HG02588 (cell line): ENCODE measurements at regions not wholly inside any gene's neighbourhood (a gene's known extent, or its start where the extent isn't known, plus 50 kb on each side); places are given as distances from the start of the nearest gene placed in this dataset.

Experiments
- ATAC-seq: cut with Tn5 transposase; IDR thresholded peaks from one replicate; pipeline ENCODE4 v1.9.1; 2021; ENCODE audit warnings: mild to moderate bottlenecking, moderate library complexity; ENCODE audit not compliant: unreplicated experiment

DNA sequence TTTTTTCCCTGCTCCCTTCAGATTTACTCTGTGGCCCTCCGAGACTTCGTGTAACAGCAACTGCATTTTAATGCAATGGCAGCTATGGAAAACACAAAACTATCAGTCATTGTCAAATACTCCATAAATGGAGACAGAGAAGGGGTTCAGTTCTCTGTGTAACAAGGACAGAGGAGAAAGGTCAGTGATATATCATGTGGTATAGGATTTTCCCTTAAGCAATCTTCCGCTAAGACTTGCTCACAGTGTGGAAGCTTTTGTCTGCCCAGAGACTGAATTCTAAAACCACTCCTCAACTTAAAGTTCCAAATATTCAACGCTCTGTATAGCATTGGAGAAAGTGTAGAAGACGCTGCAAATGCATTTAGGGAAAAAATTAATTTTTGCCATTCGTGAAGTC, 111.3 kb upstream of the EDNRB start:
- ATAC-seq = no peak

DNA sequence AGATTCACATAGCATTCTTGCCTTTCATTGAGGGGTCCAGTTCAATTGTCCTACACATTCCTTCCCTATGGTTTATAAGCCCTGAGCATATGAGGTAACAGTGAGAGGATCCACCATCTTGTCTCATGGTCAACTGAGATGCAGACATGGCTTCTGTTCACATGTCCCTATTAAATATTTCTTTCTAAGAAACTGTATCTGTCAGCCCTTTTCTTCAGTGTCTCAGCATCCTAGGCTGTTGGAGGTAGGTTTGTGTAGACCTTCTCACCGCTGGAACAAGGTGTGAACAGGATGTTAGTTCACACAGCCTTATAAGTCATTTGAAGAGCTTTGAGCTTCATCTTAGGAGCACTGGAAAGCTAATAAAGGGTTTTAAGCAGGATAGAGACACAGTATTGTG, 110.3 kb upstream of the EDNRB start:
- ATAC-seq = no peak

DNA sequence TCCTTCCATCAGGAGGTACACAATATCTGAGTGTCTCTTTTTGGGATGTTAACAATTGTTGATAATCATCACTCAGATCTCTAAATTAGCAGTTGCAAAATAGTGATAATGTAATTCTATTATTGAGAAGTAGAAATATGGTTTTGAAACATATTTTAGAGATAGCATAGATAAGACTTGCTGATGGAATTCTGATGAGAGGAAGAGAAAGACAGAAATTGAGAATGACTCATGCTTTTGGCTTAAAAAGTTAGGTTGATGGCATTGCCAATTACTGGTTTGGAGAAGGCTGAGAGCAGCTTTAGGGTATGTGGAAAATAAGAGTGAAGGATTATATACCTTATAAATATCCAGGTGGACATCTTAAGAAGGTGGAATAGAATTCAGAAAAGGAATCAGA, 106.4 kb upstream of the EDNRB start:
- no peak for ATAC-seq

DNA sequence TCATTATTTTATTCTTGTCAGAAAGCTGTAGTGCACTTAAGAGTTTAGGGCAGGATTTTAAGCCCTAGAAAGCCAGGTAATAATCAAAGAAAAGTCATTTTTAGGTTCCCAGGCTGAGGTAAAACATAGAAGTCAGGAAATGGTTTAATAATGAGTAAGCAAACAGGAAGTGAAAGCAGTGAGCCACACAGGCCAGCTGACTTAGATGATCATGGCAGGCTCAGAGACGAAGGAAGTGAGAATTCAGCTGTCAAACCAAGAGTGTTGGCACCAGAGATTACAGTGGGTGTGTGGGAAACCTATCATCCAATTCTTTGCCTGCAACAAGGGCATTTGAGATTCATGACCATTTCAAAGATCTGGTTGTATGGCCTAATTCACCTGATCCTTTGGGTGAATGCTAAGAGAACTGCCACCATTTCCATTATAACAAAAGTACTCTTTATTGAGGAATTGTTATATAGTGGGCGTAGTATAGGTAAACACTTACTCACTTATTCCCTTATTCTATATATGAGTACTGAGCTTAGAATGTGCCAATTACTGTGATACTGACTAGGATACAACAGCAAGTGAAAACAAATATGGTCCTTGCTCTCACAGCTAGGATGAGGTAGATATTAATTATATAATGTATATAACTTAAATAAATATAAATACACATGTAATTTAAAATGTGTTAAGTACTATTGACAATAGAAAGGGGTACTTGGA, 103.7 kb upstream of the EDNRB start:
- ATAC-seq = peak; percentile 100

DNA sequence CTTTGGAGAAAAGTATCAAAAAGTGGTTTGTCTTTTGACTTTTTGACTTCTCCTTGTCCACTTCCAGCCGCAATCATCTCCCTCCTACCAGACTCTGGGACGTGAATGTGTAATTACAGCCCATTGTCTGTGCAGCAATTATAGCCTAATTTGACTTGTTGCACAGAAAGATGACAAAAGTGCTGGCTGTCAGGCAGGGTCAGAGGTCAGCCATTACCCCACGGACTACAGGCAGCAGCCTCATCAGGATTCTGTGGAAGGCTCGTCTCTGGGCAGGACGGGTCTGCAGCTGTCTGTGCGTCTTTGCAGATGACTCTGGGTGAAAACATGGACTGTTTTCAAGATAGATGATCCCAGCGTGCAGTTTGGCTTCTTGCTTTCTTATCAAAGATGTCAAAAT, 102.2 kb upstream of the EDNRB start:
- no peak for ATAC-seq

DNA sequence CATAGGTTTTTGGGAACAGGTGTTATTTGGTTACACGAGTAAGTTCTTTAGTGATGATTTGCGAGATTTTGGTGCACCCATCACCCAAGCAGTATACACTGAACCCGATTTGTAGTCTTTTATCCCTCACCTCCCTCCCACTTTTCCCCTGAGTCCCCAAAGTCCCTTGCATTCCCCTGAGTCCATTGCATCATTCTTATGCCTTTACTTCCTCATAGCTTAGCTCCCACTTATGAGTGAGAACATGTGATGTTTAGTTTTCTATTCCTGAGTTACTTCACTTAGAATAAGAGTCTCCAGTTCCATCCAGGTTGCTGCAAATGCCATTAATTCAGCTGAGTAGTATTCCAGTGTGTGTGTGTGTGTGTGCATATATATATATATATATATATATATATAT, 97.2 kb upstream of the EDNRB start:
- ATAC-seq = no peak

DNA sequence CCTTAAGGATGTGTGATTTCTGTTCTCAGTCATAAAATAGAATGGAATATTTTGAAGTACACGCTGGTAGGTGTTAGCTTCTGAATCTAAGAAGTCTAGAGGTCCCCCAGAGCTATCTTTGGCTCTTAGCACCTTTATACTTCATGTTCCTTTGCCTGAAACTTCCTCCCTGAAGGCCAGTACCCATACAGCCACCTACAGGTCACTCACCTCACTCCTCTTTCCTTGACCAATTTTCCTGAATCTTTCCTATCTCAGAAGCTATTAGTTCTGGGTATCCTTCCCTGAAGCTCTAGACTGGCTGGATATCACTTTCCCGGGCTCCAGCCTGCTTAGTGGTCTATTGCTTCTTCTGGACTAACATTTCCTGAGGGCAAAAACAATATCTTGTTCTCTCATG, 93.4 kb upstream of the EDNRB start:
- ATAC-seq = no peak

DNA sequence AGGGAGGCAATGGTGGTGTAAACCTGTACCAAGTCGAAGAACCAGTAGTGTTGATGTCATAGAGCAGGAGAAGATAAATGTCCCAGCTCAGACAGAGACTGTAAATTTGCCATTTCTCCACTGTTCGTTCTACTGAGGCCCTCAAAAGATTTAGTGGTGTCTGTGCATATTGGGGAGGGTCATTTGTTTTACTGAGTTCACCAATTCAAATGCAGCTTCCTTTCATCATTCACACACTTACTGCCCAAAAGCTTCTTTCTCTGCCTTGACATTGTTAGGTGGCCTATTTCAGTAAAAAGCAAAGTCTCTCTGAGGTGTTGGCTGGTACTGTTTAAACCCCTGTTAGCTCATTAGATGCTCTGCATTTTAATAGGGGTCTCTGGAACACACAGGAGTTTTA, 86.2 kb upstream of the EDNRB start:
- ATAC-seq = no peak

DNA sequence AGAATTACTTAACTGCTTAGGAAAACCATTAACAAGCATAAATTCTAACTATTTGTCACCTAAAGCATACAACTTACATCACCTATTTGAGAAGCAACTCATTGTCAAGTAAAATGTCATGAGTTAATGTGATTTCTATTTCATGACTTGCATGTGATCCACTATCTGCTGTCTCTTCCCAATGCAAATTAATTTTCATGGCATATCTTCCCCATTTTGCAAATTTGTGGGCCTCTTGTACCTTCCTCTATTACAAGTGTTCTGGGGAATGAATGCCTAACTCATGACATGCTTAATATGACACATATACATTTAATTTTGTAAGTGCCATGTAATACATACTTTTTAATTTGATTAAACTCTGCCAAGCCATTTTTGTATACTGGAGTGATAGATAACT, 81.1 kb upstream of the EDNRB start:
- no peak for ATAC-seq

DNA sequence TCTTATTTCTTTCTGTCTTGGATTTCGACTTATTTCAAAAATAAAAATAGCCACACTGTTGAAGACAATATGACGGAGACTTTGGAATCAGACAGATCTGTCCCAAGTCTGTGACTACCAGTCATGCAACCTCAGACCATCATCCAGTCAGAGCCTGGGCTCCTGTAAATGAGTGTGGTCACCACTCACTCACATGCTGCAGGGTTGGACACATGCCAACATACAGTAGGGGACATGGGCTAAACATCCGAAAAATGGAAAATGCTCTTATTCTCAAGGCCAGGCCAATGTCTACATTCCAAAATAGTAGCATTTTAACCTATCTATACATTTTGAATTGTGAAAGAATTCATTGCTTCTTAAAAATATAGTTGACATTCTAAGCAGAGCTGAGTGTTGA, 75.5 kb upstream of the EDNRB start:
- ATAC-seq = no peak

DNA sequence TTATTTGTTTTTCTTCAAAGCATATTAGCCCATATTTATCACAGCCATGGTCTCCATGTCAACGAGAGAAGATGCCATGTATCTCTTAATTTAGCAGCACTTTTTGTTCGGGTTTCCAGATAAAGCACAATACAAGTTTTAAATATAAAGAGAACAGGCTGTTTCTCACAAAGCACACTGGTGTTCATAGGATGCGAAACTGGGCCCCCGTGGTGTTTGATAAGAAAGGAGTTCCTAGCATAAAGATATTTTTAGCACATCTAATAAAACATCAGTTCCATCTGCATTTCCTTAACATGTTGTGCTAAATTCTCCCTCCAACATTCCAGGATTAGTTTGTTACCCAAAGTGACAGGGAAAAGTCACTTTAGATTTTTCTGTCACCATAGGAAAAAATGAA, 72.4 kb upstream of the EDNRB start:
- no peak for ATAC-seq

DNA sequence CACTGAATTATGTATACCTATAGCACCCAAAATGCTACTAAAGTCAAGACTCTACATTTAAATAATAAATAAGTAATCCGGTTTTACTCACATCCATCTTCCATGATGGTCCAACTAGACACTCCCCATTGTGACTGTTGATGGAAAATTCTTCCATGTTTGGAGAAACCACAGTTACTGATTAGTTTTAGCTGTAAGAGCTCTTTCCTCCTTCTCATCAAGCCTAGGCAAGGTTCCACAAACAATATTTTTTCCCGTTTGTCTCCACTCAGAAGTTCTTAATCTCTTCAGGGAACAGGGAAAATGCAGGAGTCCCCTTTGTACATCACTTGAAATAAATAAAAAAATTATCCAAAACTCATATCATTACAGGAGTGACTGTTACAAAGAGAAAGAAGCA, 70.7 kb upstream of the EDNRB start:
- ATAC-seq = no peak

DNA sequence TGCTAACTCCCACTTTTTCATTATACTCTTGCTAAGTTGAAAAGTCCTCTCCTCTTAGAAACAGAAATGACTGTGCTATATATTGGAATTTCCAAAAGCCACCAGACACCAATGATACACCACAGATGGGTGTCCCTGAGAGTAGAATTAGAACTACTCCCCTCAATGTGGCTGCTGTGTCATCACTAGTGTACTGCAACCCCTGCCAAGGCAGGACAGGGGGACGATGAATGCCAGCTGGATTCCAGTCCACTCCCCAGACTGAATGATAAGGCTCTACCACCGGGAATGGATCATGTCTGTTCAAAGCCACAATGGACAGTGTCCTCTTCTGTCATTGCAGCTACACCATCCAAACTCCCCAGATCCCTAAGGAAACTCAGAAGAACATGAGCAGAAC, 69.7 kb upstream of the EDNRB start:
- ATAC-seq = no peak

DNA sequence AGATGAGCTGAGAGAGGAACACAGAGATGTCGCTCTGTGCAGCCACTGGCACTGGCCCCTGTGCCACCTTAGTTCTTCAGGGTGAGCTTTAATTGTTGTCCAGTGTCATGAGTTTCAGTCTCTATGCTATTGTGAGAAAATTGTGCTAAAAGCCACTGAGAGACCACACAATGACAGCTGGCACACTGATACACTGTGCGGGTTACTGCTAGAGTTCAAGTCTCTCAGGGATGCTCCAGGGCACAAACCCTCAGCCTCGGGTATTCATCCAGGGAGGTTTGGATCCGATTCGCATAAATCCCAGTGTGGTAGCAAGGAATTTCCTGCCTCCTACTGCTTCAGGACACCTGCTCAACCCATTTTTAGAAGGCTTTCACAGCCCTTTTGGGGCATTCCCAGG, 68.1 kb upstream of the EDNRB start:
- no peak for ATAC-seq

DNA sequence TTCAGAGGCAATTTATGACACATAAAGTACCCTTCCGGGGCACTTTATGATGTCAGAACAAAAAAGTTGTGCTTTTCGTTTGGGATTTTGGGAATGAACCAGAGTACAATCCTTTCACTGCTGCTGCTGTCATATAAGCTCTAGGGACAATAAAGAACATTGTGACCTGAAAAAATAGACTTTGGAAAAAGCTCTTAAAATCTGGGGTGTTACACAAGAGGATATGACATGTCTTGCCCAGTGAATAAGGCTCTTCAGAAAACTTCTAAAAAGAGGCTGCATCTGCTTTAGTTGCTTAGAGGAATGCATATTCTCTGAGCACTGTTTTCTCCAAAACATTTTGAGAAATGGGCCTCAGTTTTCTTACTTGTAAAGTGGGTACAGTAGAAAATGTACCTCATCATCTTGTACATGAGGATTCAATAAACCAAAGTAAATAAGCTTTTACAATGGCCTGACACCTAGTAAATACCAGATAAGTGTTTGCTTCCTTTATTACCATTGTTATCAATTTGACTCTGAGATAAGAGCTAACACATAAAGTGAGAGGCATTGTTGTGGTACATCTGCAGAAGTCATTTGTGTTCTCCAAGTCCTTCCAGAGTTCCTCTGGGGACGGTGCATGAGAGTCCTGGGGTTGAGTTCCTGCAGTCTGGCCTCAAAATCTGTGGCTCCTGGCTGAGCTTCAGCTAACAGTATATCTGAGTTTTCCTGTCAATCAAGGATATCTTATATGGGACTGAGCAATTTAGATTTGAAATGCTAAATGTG, 67.4 kb upstream of the EDNRB start:
- ATAC-seq = no peak

DNA sequence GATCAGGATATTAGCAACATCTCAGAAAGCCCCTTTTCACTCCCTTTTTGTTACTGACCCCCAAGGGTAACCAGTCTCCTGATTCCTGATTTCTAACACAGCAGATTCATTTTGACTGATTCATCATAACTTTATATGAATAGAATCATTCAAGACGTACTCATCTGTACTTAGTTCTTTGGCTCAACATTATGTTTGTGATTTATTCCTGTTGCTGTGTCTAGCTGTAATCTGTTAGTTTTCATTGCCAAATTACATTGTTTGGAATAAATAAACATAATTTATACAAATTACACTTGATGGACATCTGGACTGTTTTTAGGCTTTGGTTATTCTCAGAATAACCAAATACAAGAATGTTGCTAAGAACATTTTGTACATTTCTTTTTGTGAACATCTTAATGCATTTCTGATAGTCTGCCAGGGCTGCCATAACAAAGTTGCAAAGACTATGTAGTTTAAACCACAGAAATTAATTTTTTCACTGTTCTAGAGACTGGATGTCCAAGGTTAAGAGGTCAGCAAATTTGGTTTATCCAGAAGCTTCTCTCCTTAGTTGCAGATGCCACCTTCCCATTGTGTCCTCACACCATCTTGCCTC, 62.8 kb upstream of the EDNRB start:
- ATAC-seq = no peak

DNA sequence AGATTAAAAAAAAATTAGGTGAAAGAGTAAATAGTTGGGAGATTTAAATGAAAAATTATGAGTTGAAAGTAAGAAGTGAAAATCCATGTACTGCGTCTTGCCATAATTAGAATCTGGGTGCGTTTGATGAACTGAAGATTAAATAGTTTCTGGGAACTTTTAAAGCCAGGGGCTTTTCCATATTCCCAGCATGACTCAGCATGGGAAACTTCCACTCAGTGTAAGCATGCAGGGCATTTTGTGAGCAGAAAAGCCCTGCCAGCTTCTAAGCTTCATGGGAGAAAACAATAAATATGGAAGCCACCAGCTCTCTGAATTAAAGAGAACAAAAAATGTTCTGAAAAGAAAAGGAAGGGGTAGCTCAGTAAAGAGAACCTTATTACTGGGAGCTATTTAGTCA, 62.0 kb upstream of the EDNRB start:
- no peak for ATAC-seq

DNA sequence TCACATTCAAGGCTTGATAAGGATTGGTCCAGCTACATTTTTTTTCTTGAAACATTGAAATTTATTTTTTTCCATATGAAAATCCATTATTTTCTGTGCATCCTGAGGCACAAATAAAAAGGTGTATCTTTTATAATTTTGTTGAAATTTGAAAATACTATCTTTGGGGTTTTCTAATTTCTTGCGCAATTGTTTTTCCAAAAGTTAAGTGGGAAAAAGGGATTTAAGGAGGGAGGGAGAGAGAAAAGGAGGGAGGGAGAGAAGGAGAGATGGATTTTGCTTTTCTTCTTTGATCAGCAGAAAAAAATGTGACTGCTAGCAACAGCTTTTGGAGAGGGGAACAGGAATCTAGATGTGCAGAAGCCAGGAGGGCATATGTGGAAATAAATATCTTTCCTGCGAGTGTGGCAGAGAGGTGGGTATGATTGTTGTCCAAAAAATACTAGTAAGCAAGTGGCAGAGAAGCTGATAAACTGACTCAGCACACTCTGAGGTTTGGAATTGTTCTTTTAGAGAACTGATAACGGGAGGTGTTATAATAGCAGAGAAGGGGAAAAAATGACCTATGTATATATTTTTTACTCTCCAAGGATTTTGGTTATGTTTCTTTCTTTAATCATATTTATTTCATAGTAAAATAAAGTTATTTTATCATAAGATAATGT, 61.2 kb upstream of the EDNRB start:
- no peak for ATAC-seq

DNA sequence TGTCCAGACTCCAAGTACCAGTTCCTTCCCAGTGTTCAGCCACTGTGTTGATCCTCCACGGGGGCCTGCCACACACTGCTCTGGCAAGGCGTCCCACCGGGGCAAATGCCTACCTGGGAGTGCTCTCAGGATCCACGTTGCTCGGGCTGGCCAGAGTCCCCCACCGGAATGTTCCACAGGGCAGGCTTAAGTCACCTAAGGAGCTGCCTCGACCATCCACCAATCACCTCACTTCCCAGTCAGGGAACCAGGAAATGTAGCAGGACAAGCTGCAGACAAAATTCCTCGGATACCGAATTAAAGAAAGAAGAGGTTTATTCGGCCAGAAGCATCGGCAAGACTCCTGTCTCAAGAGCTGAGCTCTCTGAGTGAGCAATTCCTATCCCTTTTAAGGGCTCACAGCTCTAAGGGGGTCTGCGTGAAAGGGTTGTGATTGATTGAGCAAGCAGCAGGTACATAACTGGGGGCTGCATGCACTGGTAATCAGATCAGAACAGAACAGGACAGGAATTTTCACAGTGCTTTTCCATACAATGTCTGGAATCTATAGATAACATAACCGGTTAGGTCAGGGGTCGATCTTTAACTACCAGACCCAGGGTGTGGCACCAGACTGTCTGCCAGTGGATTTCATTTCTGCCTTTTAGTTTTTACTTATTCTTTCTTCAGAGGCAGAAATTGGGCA, 56.9 kb upstream of the EDNRB start:
- no peak for ATAC-seq

DNA sequence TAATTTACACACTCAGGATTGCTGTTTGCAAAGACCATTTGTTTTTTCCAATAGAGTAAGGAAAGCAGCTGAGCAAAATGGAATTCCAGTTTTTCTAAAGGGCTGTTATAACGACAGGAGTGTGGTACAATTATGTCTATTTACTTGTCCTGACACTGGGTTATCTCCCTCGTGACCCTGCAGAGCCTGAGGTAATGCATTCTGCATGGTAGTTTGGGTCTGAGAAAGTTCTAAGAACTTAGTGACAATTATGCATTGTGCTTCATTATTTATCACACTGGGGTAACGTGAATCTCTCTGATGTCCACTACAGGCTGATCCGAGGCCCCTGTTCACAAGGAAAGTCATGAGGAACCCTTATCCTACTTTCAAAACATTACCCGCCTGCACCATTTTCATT, 50.7 kb upstream of the EDNRB start:
- no peak for ATAC-seq
